GF-D8 (cell line): ENCODE measurements at regions not wholly inside any gene's neighbourhood (a gene's known extent, or its start where the extent isn't known, plus 50 kb on each side); places are given as distances from the start of the nearest gene placed in this dataset.

ENCODE experiments used
- DNase-seq: peaks from one replicate; lab custom pipeline; 2025; lab: John Stamatoyannopoulos, UW

- no peak for DNase-seq
Measured at GRCh38 chr9:134487066-134487710, 154.4 kb upstream of the COL5A1 start.

- DNase-seq = no peak
Measured at GRCh38 chr9:134488331-134489280, 153.0 kb upstream of the COL5A1 start.

GRCh38 chr9:134489621-134490408, 151.8 kb upstream of the COL5A1 start:
- DNase-seq = no peak

- DNase-seq = no peak
Measured at GRCh38 chr9:134490446-134490845, 151.2 kb upstream of the COL5A1 start.

- DNase-seq = no peak
Measured at GRCh38 chr9:134491196-134491835, 150.3 kb upstream of the COL5A1 start.

GRCh38 chr9:134491856-134492255, 149.7 kb upstream of the COL5A1 start:
- DNase-seq = no peak

- no peak for DNase-seq
Measured at GRCh38 chr9:134492281-134492691, 149.3 kb upstream of the COL5A1 start.

- no peak for DNase-seq
Measured at GRCh38 chr9:134492721-134493460, 148.7 kb upstream of the COL5A1 start.

GRCh38 chr9:134493461-134494272, 147.9 kb upstream of the COL5A1 start:
- DNase-seq = no peak

- no peak for DNase-seq
Measured at GRCh38 chr9:134494273-134494815, 147.3 kb upstream of the COL5A1 start.

- no peak for DNase-seq
Measured at GRCh38 chr9:134494905-134495304, 146.7 kb upstream of the COL5A1 start.

- no peak for DNase-seq
Measured at GRCh38 chr9:134495881-134496412, 145.7 kb upstream of the COL5A1 start.

- DNase-seq = no peak
Measured at GRCh38 chr9:134496413-134497282, 145.0 kb upstream of the COL5A1 start.

GRCh38 chr9:134497283-134497860, 144.2 kb upstream of the COL5A1 start:
- DNase-seq = no peak

GRCh38 chr9:134498814-134499166, 142.8 kb upstream of the COL5A1 start:
- DNase-seq = no peak

- no peak for DNase-seq
Measured at GRCh38 chr9:134500931-134501760, 140.5 kb upstream of the COL5A1 start.

GRCh38 chr9:134501761-134502265, 139.8 kb upstream of the COL5A1 start:
- no peak for DNase-seq
